ENCODE measurements at regions not wholly inside any gene's neighbourhood (a gene's known extent, or its start where the extent isn't known, plus 50 kb on each side); places are given as distances from the start of the nearest gene placed in this dataset.

DNA sequence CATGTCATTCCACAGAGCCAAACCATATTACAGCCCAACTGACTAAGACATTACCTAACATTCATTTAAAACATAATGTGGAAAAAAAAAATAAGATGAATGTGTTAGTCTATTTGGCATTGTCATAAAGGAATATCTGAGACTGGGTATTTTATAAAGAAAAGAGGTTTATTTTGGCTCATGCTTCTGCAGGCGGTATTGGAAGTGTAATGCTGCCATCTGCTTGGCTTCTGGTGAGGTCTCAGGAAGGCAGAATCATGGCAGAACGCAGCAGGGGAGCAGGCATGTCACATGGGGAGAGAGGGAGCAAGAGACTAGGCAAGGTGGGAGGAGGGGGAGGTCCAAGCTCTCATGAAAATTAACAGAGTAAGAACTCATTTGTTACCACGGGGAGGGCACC lies 504.8 kb upstream of the LRATD1 start:
- DNase-seq: no peak
- Histone ChIP-seq H3K27ac (ENCODE audit: low read length) (no peak overlapping the region), H3K9me3 (ENCODE audit: insufficient read depth, low read length, severe bottlenecking) (no peaks in the 10 kb centered on the region), H3K27me3 (ENCODE audit: insufficient read depth, low read length, poor library complexity) (no peaks in the 10 kb centered on the region), H3K36me3 (ENCODE audit: insufficient read depth, low read length) (no peaks in the 10 kb centered on the region), H3K4me1 (ENCODE audit: insufficient read depth, low read length) (no peaks in the 10 kb centered on the region), H3K79me2 (ENCODE audit: insufficient read depth, low read length) (no peaks in the 10 kb centered on the region), H3K4me3 (ENCODE audit: low read depth in 1 of 2, low read length in 2 of 2) (no peak overlapping the region), H3K4me2 (ENCODE audit: insufficient read depth, low read length) (no peak overlapping the region), H3K9ac (ENCODE audit: low read depth, low read length) (no peak overlapping the region), H4K20me1 (ENCODE audit: insufficient read depth, low read length) (no peaks in the 10 kb centered on the region), H2AFZ (ENCODE audit: low read depth, low read length) (no peak overlapping the region)
- no peak for ATAC-seq (ENCODE audit: insufficient read depth, low read depth)
- TF ChIP-seq CTCF (IDR thresholded peaks at IDR 0.05; ENCODE audit: borderline replicate concordance, extremely low read depth, low read length, poor library complexity, severe bottlenecking) (no peak), EZH2 (IDR thresholded peaks at IDR 0.05; ENCODE audit: borderline replicate concordance, low read depth, low read length, severe bottlenecking) (no peak)

DNA sequence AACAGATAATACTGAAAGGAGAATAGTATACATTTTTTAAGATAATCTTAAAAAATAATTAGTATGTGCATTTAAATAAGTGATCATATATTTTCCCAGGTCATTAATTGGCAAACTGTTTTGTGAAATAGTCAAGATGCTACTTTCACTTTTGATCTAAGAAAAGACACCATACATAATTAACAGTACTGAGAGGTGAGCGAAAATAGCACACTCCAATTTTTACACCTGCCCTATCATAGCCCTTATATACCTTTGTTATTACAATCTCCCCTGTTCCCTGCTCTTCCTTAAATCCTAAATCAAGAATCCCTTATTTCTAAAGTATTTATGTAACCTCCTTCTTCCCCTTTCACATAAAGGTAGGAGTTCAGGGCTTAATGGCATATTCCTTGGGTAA lies 500.1 kb upstream of the LRATD1 start:
- H3K9ac ChIP-seq (ENCODE audit: low read depth, low read length): no peak overlapping the region
- H3K79me2 ChIP-seq (ENCODE audit: insufficient read depth, low read length): no peaks in the 10 kb centered on the region
- H4K20me1 ChIP-seq (ENCODE audit: insufficient read depth, low read length): no peaks in the 10 kb centered on the region
- TF ChIP-seq EZH2 (IDR thresholded peaks at IDR 0.05; ENCODE audit: borderline replicate concordance, low read depth, low read length, severe bottlenecking): no peak
- TF ChIP-seq CTCF (IDR thresholded peaks at IDR 0.05; ENCODE audit: borderline replicate concordance, extremely low read depth, low read length, poor library complexity, severe bottlenecking): no peak
- no peaks in the 10 kb centered on the region for H3K36me3 ChIP-seq (ENCODE audit: insufficient read depth, low read length)
- no peak overlapping the region for H3K4me3 ChIP-seq (ENCODE audit: low read depth in 1 of 2, low read length in 2 of 2)
- no peaks in the 10 kb centered on the region for H3K27me3 ChIP-seq (ENCODE audit: insufficient read depth, low read length, poor library complexity)
- H3K4me1 ChIP-seq (ENCODE audit: insufficient read depth, low read length): no peaks in the 10 kb centered on the region
- DNase-seq: no peak
- no peak overlapping the region for H2AFZ ChIP-seq (ENCODE audit: low read depth, low read length)
- no peak overlapping the region for H3K4me2 ChIP-seq (ENCODE audit: insufficient read depth, low read length)
- no peak overlapping the region for H3K27ac ChIP-seq (ENCODE audit: low read length)
- ATAC-seq (ENCODE audit: insufficient read depth, low read depth): no peak
- no peaks in the 10 kb centered on the region for H3K9me3 ChIP-seq (ENCODE audit: insufficient read depth, low read length, severe bottlenecking)

- DNase-seq (no peak), ATAC-seq (ENCODE audit: insufficient read depth, low read depth) (no peak)
- H3K27ac ChIP-seq (ENCODE audit: low read length): no peak overlapping the region
- H3K79me2 ChIP-seq (ENCODE audit: insufficient read depth, low read length): no peaks in the 10 kb centered on the region
- no peak overlapping the region for H3K4me3 ChIP-seq (ENCODE audit: low read depth in 1 of 2, low read length in 2 of 2)
- H4K20me1 ChIP-seq (ENCODE audit: insufficient read depth, low read length): no peaks in the 10 kb centered on the region
- no peaks in the 10 kb centered on the region for H3K27me3 ChIP-seq (ENCODE audit: insufficient read depth, low read length, poor library complexity)
- H3K4me2 ChIP-seq (ENCODE audit: insufficient read depth, low read length): no peak overlapping the region
- H2AFZ ChIP-seq (ENCODE audit: low read depth, low read length): no peak overlapping the region
- H3K36me3 ChIP-seq (ENCODE audit: insufficient read depth, low read length): no peaks in the 10 kb centered on the region
- no peaks in the 10 kb centered on the region for H3K4me1 ChIP-seq (ENCODE audit: insufficient read depth, low read length)
- H3K9ac ChIP-seq (ENCODE audit: low read depth, low read length): no peak overlapping the region
- TF ChIP-seq EZH2 (IDR thresholded peaks at IDR 0.05; ENCODE audit: borderline replicate concordance, low read depth, low read length, severe bottlenecking): no peak
- no peak for TF ChIP-seq CTCF (IDR thresholded peaks at IDR 0.05; ENCODE audit: borderline replicate concordance, extremely low read depth, low read length, poor library complexity, severe bottlenecking)
- no peaks in the 10 kb centered on the region for H3K9me3 ChIP-seq (ENCODE audit: insufficient read depth, low read length, severe bottlenecking)
Observed at GRCh38 chr2:14134771-14135170, 497.7 kb upstream of the LRATD1 start.

GRCh38 chr2:14136030-14136429 lies 496.5 kb upstream of the LRATD1 start:
- H3K9ac ChIP-seq (ENCODE audit: low read depth, low read length): no peak overlapping the region
- ATAC-seq (ENCODE audit: insufficient read depth, low read depth): no peak
- no peaks in the 10 kb centered on the region for H3K4me1 ChIP-seq (ENCODE audit: insufficient read depth, low read length)
- H3K27ac ChIP-seq (ENCODE audit: low read length): no peak overlapping the region
- no peaks in the 10 kb centered on the region for H4K20me1 ChIP-seq (ENCODE audit: insufficient read depth, low read length)
- H3K27me3 ChIP-seq (ENCODE audit: insufficient read depth, low read length, poor library complexity): no peaks in the 10 kb centered on the region
- DNase-seq: no peak
- no peak overlapping the region for H2AFZ ChIP-seq (ENCODE audit: low read depth, low read length)
- no peaks in the 10 kb centered on the region for H3K36me3 ChIP-seq (ENCODE audit: insufficient read depth, low read length)
- H3K4me2 ChIP-seq (ENCODE audit: insufficient read depth, low read length): no peak overlapping the region
- TF ChIP-seq CTCF (IDR thresholded peaks at IDR 0.05; ENCODE audit: borderline replicate concordance, extremely low read depth, low read length, poor library complexity, severe bottlenecking): no peak
- no peak for TF ChIP-seq EZH2 (IDR thresholded peaks at IDR 0.05; ENCODE audit: borderline replicate concordance, low read depth, low read length, severe bottlenecking)
- no peaks in the 10 kb centered on the region for H3K9me3 ChIP-seq (ENCODE audit: insufficient read depth, low read length, severe bottlenecking)
- H3K4me3 ChIP-seq (ENCODE audit: low read depth in 1 of 2, low read length in 2 of 2): no peak overlapping the region
- no peaks in the 10 kb centered on the region for H3K79me2 ChIP-seq (ENCODE audit: insufficient read depth, low read length)
